ENCODE measurements at regions not wholly inside any gene's neighbourhood (a gene's known extent, or its start where the extent isn't known, plus 50 kb on each side); places are given as distances from the start of the nearest gene placed in this dataset.
"Not testable (repeated sequence)": the region's sequence is repeated elsewhere in the genome, so short reads cannot be mapped to it uniquely, and the experiment has no call there.

DNA sequence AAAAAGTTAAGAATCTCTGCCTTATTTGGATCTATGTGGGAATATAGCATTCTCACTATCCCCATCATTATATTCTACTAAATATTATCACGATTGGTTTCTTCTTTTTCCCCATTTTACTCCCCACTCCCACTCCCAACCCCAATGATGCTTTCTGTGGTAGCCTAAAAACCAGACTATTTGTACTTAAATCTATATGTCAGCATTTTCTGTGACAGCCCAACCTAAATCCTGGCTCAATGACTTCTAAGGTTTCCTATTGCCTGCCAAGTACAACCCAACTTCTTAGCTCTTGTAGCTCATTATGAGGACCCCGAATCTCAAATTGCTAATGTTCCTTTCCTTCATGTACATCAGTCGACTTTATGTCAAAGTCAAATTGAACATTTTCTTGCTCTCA lies 598.6 kb downstream of the XPNPEP1 start:
- H3K4me3 ChIP-seq = no peak overlapping the region
- intact Hi-C loops (cut with DNase I; ENCODE audit: low total_unique reads) = no loop called here
- TF ChIP-seq, protein P1, sequence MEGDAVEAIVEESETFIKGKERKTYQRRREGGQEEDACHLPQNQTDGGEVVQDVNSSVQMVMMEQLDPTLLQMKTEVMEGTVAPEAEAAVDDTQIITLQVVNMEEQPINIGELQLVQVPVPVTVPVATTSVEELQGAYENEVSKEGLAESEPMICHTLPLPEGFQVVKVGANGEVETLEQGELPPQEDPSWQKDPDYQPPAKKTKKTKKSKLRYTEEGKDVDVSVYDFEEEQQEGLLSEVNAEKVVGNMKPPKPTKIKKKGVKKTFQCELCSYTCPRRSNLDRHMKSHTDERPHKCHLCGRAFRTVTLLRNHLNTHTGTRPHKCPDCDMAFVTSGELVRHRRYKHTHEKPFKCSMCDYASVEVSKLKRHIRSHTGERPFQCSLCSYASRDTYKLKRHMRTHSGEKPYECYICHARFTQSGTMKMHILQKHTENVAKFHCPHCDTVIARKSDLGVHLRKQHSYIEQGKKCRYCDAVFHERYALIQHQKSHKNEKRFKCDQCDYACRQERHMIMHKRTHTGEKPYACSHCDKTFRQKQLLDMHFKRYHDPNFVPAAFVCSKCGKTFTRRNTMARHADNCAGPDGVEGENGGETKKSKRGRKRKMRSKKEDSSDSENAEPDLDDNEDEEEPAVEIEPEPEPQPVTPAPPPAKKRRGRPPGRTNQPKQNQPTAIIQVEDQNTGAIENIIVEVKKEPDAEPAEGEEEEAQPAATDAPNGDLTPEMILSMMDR (IDR thresholded peaks at IDR 0.05) = no peak
- TF ChIP-seq POLR2A (IDR thresholded peaks at IDR 0.05) = no peak
- no peaks in the 10 kb centered on the region for H3K9me3 ChIP-seq
- no peak overlapping the region for H3K27ac ChIP-seq
- no peaks in the 10 kb centered on the region for H3K4me1 ChIP-seq
- H3K27me3 ChIP-seq = no peaks in the 10 kb centered on the region
- DNase-seq = no peak
- H3K36me3 ChIP-seq = no peaks in the 10 kb centered on the region

DNA sequence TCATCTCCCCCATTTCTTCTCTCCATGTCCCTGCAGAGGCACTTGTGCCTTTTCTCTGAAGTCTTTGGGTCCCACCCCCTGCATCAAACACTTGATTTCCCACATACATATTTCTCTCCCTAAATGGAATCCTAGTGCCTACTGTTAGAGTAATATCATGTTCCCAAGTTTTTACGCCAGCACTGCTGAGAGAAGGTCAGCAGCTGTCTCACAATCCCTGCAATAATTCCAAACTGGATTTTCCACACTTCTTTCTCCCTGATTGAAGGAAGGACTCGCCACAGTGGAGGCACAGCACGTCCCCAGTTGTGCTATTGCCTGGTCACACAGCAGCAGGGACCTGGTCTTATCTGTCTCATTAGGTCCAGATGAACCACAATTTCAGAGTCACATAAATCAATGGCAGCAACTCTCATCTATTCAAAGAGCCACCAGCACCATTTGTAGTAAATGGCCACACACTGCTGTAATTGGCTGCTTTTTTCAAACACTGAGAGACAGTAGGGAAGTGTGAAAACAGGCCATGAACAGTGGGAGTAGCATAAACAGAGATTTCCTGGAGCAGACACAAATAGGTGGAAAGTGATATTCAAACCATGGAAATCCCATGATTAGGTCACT lies 605.5 kb downstream of the XPNPEP1 start:
- no peaks in the 10 kb centered on the region for H3K4me1 ChIP-seq
- no peaks in the 10 kb centered on the region for H3K27me3 ChIP-seq
- intact Hi-C loops (cut with DNase I; ENCODE audit: low total_unique reads) = no loop called here
- DNase-seq = no peak
- no peaks in the 10 kb centered on the region for H3K9me3 ChIP-seq
- no peak overlapping the region for H3K4me3 ChIP-seq
- H3K36me3 ChIP-seq = no peaks in the 10 kb centered on the region
- peak overlapping the region in 1 of 2 donors; percentile 61 for H3K27ac ChIP-seq
- TF ChIP-seq POLR2A (IDR thresholded peaks at IDR 0.05) = no peak
- TF ChIP-seq, protein P1 (IDR thresholded peaks at IDR 0.05) = no peak

DNA sequence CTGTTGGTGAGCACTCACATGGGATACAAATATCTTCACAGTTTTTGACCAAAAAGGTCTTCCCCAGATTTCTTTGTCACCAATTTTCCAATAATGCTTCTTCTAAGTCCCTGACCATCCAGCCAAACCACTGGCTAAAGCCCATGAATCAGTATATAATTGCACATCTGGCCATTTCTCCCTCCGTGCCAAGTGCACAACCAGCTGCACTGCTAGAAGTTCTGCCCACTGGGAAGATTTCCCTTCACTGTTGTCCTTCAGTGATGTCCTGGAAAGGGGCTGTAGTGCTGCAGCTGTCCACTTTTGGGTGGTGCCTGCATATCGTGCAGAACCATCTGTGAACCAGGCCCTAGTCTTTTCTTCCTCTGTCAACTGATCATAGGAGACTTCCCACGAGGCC lies 609.3 kb downstream of the XPNPEP1 start:
- H3K4me3 ChIP-seq; H3K4me1 ChIP-seq; H3K9me3 ChIP-seq; DNase-seq; H3K27ac ChIP-seq; intact Hi-C loops (cut with DNase I; ENCODE audit: low total_unique reads); H3K36me3 ChIP-seq; H3K27me3 ChIP-seq: not testable (repeated sequence)

DNA sequence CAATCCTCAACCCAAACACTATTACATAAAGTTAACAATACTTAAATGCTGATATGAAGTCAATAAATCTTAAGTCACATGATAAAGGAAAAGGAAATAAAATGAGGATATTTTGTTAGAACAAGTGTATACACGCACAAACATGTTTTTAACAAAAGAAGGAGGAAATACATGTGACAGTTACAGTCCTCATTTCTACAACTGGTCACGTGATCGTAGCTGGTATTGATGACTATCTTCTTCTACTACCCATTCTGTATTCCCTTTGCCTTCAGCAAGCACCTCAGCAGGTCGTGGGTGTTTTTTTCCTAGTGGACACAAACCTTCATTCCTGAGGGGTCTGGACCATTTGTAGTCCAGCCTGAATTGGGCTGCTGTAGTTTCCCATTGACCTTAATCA lies 610.8 kb downstream of the XPNPEP1 start:
- H3K4me3 ChIP-seq; intact Hi-C loops (cut with DNase I; ENCODE audit: low total_unique reads); DNase-seq; H3K36me3 ChIP-seq; H3K9me3 ChIP-seq; H3K27me3 ChIP-seq; H3K27ac ChIP-seq; H3K4me1 ChIP-seq: not testable (repeated sequence)

DNA sequence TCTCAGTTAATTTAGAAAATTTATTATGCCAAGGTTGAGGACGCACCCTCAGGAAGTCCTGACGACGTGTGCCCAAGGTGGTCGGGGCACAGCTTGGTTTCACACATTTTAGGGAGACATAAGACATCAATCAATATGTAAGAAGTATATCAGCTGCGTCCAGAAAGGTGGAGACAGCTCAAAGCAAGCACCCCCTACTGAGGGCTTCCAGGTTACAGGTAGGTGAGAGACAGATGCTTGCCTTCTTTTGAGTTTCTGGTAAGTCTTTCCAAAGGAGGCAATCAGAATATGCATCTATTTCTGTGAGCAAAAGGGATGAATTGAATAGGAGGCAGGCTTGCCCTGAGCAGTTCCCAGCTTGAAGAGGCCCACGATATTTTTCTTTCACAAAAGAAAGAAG lies 614.3 kb downstream of the XPNPEP1 start:
- intact Hi-C loops (cut with DNase I; ENCODE audit: low total_unique reads) = no loop called here
- no peak for DNase-seq

DNA sequence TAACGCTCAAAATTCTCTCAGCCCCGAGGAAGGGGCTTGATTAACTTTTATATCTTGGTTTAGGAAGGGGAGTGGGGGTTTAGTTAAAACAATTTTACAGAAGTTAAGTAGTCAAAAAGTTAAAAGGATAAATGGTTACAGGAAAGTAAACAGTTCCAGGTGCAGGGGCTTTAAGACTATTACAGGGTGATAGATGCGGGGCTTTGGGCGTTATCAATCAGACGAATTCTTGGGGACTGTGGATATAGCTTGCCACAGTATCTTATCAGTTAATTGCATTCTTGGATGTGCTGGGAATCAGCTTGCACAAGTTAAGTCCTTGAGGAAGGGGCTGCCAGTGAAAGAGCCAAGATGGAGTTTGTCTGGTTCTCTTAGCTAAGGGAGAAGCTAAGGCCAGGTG lies 616.2 kb downstream of the XPNPEP1 start:
- H3K36me3 ChIP-seq; DNase-seq; H3K27me3 ChIP-seq; H3K4me3 ChIP-seq; H3K4me1 ChIP-seq; intact Hi-C loops (cut with DNase I; ENCODE audit: low total_unique reads); H3K9me3 ChIP-seq: not testable (repeated sequence)
- H3K27ac ChIP-seq = peak overlapping the region in 1 of 2 donors; percentile 65

More for the DNA sequence above, 614.3 kb downstream of the XPNPEP1 start:
- Histone ChIP-seq H3K4me1 (no peaks in the 10 kb centered on the region), H3K4me3 (no peak overlapping the region), H3K36me3 (no peaks in the 10 kb centered on the region), H3K27ac (peak overlapping the region; percentile 37 to 65), H3K27me3 (no peaks in the 10 kb centered on the region), H3K9me3 (no peaks in the 10 kb centered on the region)
- TF ChIP-seq POLR2A (IDR thresholded peaks at IDR 0.05) = no peak
- TF ChIP-seq, protein P1 (IDR thresholded peaks at IDR 0.05) = no peak

DNA sequence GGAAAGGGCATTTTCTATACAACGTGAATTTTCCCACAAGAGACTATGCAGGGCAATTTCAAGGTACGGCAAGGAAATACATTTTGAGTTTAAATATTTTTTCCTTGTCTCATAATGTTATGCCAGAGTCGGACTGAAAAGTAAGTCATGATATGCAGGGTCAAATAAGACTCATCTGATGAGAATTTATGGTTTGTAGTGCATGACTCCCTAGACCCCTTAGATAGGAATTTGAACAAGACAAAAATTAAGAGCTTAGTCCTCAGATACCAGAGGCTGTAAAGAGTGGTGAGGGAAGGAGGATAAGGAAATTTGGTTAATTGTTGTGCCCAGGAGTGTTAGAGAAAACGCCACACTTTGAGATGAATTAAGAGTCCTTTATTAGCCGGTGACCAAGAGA lies 616.6 kb downstream of the XPNPEP1 start:
- no peaks in the 10 kb centered on the region for H3K36me3 ChIP-seq
- TF ChIP-seq, protein P1 (IDR thresholded peaks at IDR 0.05) = no peak
- no peak for TF ChIP-seq POLR2A (IDR thresholded peaks at IDR 0.05)
- no peak for DNase-seq
- H3K27ac ChIP-seq = peak overlapping the region in 1 of 2 donors; percentile 65
- intact Hi-C loops (cut with DNase I; ENCODE audit: low total_unique reads) = no loop called here
- no peak overlapping the region for H3K4me3 ChIP-seq
- no peaks in the 10 kb centered on the region for H3K4me1 ChIP-seq
- no peaks in the 10 kb centered on the region for H3K27me3 ChIP-seq
- no peaks in the 10 kb centered on the region for H3K9me3 ChIP-seq

Data from uterus (tissue), 3 donors.